GM12878 (cell line): ENCODE measurements at regions not wholly inside any gene's neighbourhood (a gene's known extent, or its start where the extent isn't known, plus 50 kb on each side); places are given as distances from the start of the nearest gene placed in this dataset.

Source experiments
- ATAC-seq: fragments of 200-7000 bp; cut with Tn5 transposase; 3 replicates; pipeline ENCODE4 v1.9.1; 2020; ENCODE audit warnings: mild to moderate bottlenecking, moderate library complexity
- BruUV-seq: library from RNA; stranded (reverse); fragments of 400-500 nt; replicated peaks from 2 replicates; lab custom pipeline; 2021; lab: Mats Ljungman, UMichigan
- CTCF ChIA-PET: fragments of 300-600 bp; sonication (Branson Sonifier 250); formaldehyde crosslinking; extraction: SDS; loops from one replicate; lab custom pipeline; 2021; ENCODE audit warnings: inconsistent platforms; lab: Yijun Ruan, JAX
- POLR2A ChIA-PET: fragments of 350-600 bp; formaldehyde crosslinking; extraction: SDS; loops from one replicate; lab custom pipeline; 2021; ENCODE audit warnings: inconsistent platforms; lab: Charles Lee
- RAD21 ChIA-PET: fragments of 300-600 bp; sonication (Branson Sonifier 250); formaldehyde crosslinking; loops from one replicate; lab custom pipeline; 2023; ENCODE audit warnings: antibody characterized with exemption; ENCODE audit not compliant: unreplicated experiment; lab: Charles Lee
- SMC1A ChIA-PET: fragments of 300-600 bp; sonication (Branson Sonifier 250); formaldehyde crosslinking; loops from one replicate; lab custom pipeline; 2023; ENCODE audit not compliant: unreplicated experiment, uncharacterized antibody; lab: Charles Lee
- DNase-seq: peaks from one replicate; pipeline ENCODE4 v3.0.0-alpha.2; 2011; ENCODE audit warnings: low read depth, low spot score
- FAIRE-seq: peaks from 3 replicates; lab custom pipeline; 2011; peaks lifted over from hg19 to GRCh38; lab: Jason Lieb, UNC
- H2AFZ ChIP-seq: 2 replicates; pipeline ENCODE4 v1.6.0; 2011; ENCODE audit warnings: low read depth, low read length, control low read depth; ENCODE audit not compliant: control insufficient read depth
- H3K27ac ChIP-seq: 2 replicates; pipeline ENCODE4 v1.5.1; 2011; ENCODE audit warnings: control low read depth; ENCODE audit not compliant: control insufficient read depth, insufficient read depth
- H3K27me3 ChIP-seq, 2 experiments: replicated peaks in 1 of 2; 2 replicates each; pipeline versions ENCODE4 v1.6.0 to v1.6.1; 2011; ENCODE audit warnings: low read length in 1 of 2; ENCODE audit not compliant: control insufficient read depth in 2 of 2, insufficient read depth in 2 of 2
- H3K36me3 ChIP-seq, 2 experiments: 2 replicates each; pipeline ENCODE4 v1.5.1; 2011; ENCODE audit warnings: low read length in 1 of 2; ENCODE audit not compliant: control insufficient read depth in 2 of 2, insufficient read depth in 2 of 2
- H3K4me1 ChIP-seq: 2 replicates; pipeline ENCODE4 v1.6.1; 2011; ENCODE audit warnings: mild to moderate bottlenecking, low read length, moderate library complexity, mixed read lengths; ENCODE audit not compliant: control insufficient read depth, insufficient read depth
- H3K4me2 ChIP-seq: 2 replicates; pipeline ENCODE4 v1.6.0; 2011; ENCODE audit warnings: control low read depth; ENCODE audit not compliant: control insufficient read depth, insufficient read depth
- H3K4me3 ChIP-seq: fragments of 200-600 bp; sonication (generic); 2 replicates; pipeline ENCODE4 v1.5.1; 2016
- H3K79me2 ChIP-seq: 2 replicates; pipeline ENCODE4 v1.6.0; 2011; ENCODE audit warnings: low read length; ENCODE audit not compliant: control insufficient read depth, insufficient read depth
- H3K9ac ChIP-seq: 2 replicates; pipeline ENCODE4 v1.8.0; 2011; ENCODE audit warnings: low read length, control low read depth, mixed read lengths; ENCODE audit not compliant: control insufficient read depth, insufficient read depth
- H3K9me3 ChIP-seq: replicated peaks from 3 replicates; pipeline ENCODE4 v1.5.1; 2011; ENCODE audit warnings: mild to moderate bottlenecking, low read length; ENCODE audit not compliant: control insufficient read depth, insufficient read depth
- H4K20me1 ChIP-seq: 2 replicates; pipeline ENCODE4 v1.6.0; 2011; ENCODE audit not compliant: control insufficient read depth, insufficient read depth
- CBX3 ChIP-seq: fragments of 200-600 bp; sonication (generic); IDR thresholded peaks from 2 replicates; pipeline ENCODE4 v1.6.1; 2016; ENCODE audit warnings: low read depth, borderline replicate concordance
- CBX5 ChIP-seq: sonication (generic); IDR thresholded peaks from 2 replicates; pipeline ENCODE4 v1.6.1; 2016; ENCODE audit warnings: low read depth, moderate library complexity, mild to moderate bottlenecking, inconsistent platforms
- CEBPZ ChIP-seq: fragments of 150-350 bp; IDR thresholded peaks from 2 replicates; pipeline ENCODE4 v1.6.1; 2016; ENCODE audit warnings: low read depth, low read length
- EED ChIP-seq: sonication (generic); IDR thresholded peaks from 2 replicates; pipeline ENCODE4 v1.6.1; 2016; ENCODE audit warnings: antibody characterized with exemption, low read depth
- EP300 ChIP-seq, 2 experiments: fragments of 150-350 bp in 1 of 2; IDR thresholded peaks; 2 replicates each; pipeline ENCODE4 v1.6.1; 2011 to 2012; ENCODE audit warnings: low read depth in 2 of 2, low read length in 2 of 2, borderline replicate concordance in 1 of 2, improper control_type of control experiment in 1 of 2, inconsistent platforms in 1 of 2; ENCODE audit not compliant: control insufficient read depth in 1 of 2
- MEF2A ChIP-seq: IDR thresholded peaks from 2 replicates; pipeline ENCODE4 v1.6.1; 2011; ENCODE audit warnings: low read depth, mild to moderate bottlenecking, low read length, moderate library complexity; ENCODE audit not compliant: insufficient read depth
- MEF2B ChIP-seq: fragments of 450-650 bp; IDR thresholded peaks from 2 replicates; pipeline ENCODE4 v1.6.1; 2018; ENCODE audit warnings: mild to moderate bottlenecking, moderate library complexity; ENCODE audit not compliant: partially characterized antibody, poor library complexity, severe bottlenecking
- MYC ChIP-seq: IDR thresholded peaks from 2 replicates; pipeline ENCODE4 v1.6.1; 2011; ENCODE audit warnings: mild to moderate bottlenecking, low read length, moderate library complexity, inconsistent platforms; ENCODE audit not compliant: insufficient read depth, insufficient replicate concordance, insufficient read length, severe bottlenecking
- RCOR1 ChIP-seq: conservative IDR thresholded peaks from 2 replicates; pipeline ENCODE4 v1.6.1; 2012; ENCODE audit warnings: low read depth, low read length, improper control_type of control experiment
- TBL1XR1 ChIP-seq: IDR thresholded peaks from 2 replicates; pipeline ENCODE4 v1.6.1; 2012; ENCODE audit warnings: low read depth, low read length, improper control_type of control experiment
- TCF7 ChIP-seq: IDR thresholded peaks from 2 replicates; pipeline ENCODE4 v1.6.1; 2014; ENCODE audit warnings: antibody characterized with exemption, borderline replicate concordance
- ZBED1 ChIP-seq: IDR thresholded peaks from 2 replicates; pipeline ENCODE4 v1.6.1; 2016; ENCODE audit warnings: borderline replicate concordance
- ZNF24 ChIP-seq: fragments of 450-650 bp; IDR thresholded peaks from 2 replicates; pipeline ENCODE4 v1.6.1; 2017; ENCODE audit warnings: antibody characterized with exemption, mild to moderate bottlenecking
- in situ Hi-C: fragments of 300-500 bp; cut with MboI; formaldehyde crosslinking; loops from 9 replicates; pipeline ENCODE4 v1.14.3; 2018; ENCODE audit warnings: mixed read lengths
- intact Hi-C: fragments of 100-400 bp; cut with micrococcal nuclease; formaldehyde crosslinking; loops from one replicate; pipeline ENCODE4 v1.14.2; 2022; ENCODE audit not compliant: unreplicated experiment
- TF ChIP-seq, protein P1 (sequence below), 3 experiments: IDR thresholded peaks in 2 of 3; conservative IDR thresholded peaks in 1 of 3; 2 replicates each; pipeline ENCODE4 v1.5.1; 2011; ENCODE audit warnings: low read depth in 3 of 3, low read length in 3 of 3, mild to moderate bottlenecking in 3 of 3, control low read depth in 2 of 3, moderate library complexity in 2 of 3, inconsistent platforms in 1 of 3, mixed read lengths in 1 of 3; ENCODE audit not compliant: control insufficient read depth in 2 of 3, insufficient read depth in 1 of 3; ENCODE audit errors: extremely low read depth in 1 of 3

DNA sequence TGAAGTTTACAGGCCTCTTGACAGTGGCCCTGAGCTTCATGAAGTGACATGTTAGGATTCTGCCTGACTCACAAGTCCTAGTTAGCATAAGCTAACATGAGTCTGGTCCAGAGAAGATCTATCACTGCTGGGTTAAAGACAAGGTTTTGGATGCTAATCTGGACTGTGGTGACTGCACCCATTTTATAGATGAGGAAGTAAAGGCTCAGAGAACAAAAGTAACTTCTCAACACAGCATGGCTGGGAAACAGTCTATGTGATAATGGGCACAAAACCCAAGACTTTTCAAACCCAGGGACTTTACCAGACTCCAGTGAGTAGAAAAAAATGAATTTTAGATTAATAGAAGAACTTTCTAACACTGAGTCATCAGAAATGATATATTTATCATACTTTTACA is 236.8 kb upstream of the IRX5 start:
- Histone ChIP-seq H3K79me2 (no peaks in the 10 kb centered on the region), H3K27me3 (no peaks in the 10 kb centered on the region), H3K9ac (no peak overlapping the region)
- intact Hi-C loops: no loop called here
- ATAC-seq: no peak
- BruUV-seq: no TSS peak
- TF ChIP-seq RCOR1: no peak
- TF ChIP-seq, protein P1, sequence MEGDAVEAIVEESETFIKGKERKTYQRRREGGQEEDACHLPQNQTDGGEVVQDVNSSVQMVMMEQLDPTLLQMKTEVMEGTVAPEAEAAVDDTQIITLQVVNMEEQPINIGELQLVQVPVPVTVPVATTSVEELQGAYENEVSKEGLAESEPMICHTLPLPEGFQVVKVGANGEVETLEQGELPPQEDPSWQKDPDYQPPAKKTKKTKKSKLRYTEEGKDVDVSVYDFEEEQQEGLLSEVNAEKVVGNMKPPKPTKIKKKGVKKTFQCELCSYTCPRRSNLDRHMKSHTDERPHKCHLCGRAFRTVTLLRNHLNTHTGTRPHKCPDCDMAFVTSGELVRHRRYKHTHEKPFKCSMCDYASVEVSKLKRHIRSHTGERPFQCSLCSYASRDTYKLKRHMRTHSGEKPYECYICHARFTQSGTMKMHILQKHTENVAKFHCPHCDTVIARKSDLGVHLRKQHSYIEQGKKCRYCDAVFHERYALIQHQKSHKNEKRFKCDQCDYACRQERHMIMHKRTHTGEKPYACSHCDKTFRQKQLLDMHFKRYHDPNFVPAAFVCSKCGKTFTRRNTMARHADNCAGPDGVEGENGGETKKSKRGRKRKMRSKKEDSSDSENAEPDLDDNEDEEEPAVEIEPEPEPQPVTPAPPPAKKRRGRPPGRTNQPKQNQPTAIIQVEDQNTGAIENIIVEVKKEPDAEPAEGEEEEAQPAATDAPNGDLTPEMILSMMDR (IDR thresholded peaks at IDR 0.05 in 2 of 3, conservative IDR thresholded peaks at IDR 0.05 in 1 of 3; ENCODE audit: control insufficient read depth in 2 of 3, extremely low read depth in 1 of 3, insufficient read depth in 1 of 3, low read depth in 3 of 3, low read length in 3 of 3): no peak
- TF ChIP-seq MEF2A: no peak
- TF ChIP-seq ZBED1: no peak
- no peak for TF ChIP-seq TCF7
- no peak for TF ChIP-seq CBX3
- no peak for TF ChIP-seq EP300 (IDR thresholded peaks at IDR 0.05; ENCODE audit: borderline replicate concordance in 1 of 2, control insufficient read depth in 1 of 2, low read depth in 2 of 2, low read length in 2 of 2)
- no peak for TF ChIP-seq CBX5
- TF ChIP-seq ZNF24: no peak
- TF ChIP-seq EED: no peak
- no peak for TF ChIP-seq MYC
- no peak for TF ChIP-seq TBL1XR1
- TF ChIP-seq CEBPZ: no peak
- TF ChIP-seq MEF2B: no peak
- TF ChIP-seq, all 136 proteins: peak for 0
- Histone ChIP-seq H3K4me3 (no peak overlapping the region), H3K36me3 (no peaks in the 10 kb centered on the region), H3K27ac (no peak overlapping the region), H3K9me3 (no peaks in the 10 kb centered on the region), H3K4me2 (no peak overlapping the region), H4K20me1 (no peaks in the 10 kb centered on the region), H3K4me1 (no peaks in the 10 kb centered on the region), H2AFZ (no peak overlapping the region)
- in situ Hi-C loops: no loop called here
- DNase-seq (no peak), FAIRE-seq (no peak)
- ChIA-PET RAD21 (no interaction called here), SMC1A (no interaction called here), POLR2A (no interaction called here), CTCF (no interaction called here)
